Mucosa of descending colon (tissue), 3 donors: ENCODE measurements at regions not wholly inside any gene's neighbourhood (a gene's known extent, or its start where the extent isn't known, plus 50 kb on each side); places are given as distances from the start of the nearest gene placed in this dataset.

ENCODE experiments used
- ATAC-seq: fragments of 200-7000 bp; cut with Tn5 transposase; one replicate; pipeline ENCODE4 v1.9.1; 2020; ENCODE audit warnings: mild to moderate bottlenecking, moderate library complexity
- DNase-seq, 3 donors: peaks; one replicate each; pipeline ENCODE4 v3.0.0-alpha.2; 2020
- H3K36me3 ChIP-seq: fragments of 200-600 bp; one replicate; pipeline ENCODE4 v1.8.0; 2021; ENCODE audit warnings: low read depth, mild to moderate bottlenecking
- H3K4me1 ChIP-seq: fragments of 200-600 bp; one replicate; pipeline ENCODE4 v1.8.0; 2021; ENCODE audit warnings: low read depth, mild to moderate bottlenecking
- H3K4me3 ChIP-seq: fragments of 200-600 bp; one replicate; pipeline ENCODE4 v1.8.0; 2021; ENCODE audit warnings: mild to moderate bottlenecking
- H3K9me3 ChIP-seq: fragments of 200-600 bp; one replicate; pipeline ENCODE4 v1.8.0; 2021; ENCODE audit warnings: mild to moderate bottlenecking
- CTCF ChIP-seq: fragments of 200-600 bp; IDR thresholded peaks from one replicate; pipeline ENCODE4 v1.8.0; 2022; ENCODE audit warnings: antibody characterized with exemption, mild to moderate bottlenecking
- intact Hi-C, 2 donors: fragments of 100-400 bp; cut with DNase I in 1 of 2; cut with micrococcal nuclease in 1 of 2; formaldehyde crosslinking; loops; one replicate each; pipeline versions ENCODE4 v1.11.0 to v1.11.1; 2022; cut with DNase I, micrococcal nuclease
- donor health status: DM: no; HTN: no; CAD: no; lungs with moderate emphysema.
- donor health status: DM: no; HTN: no; CAD: no.
- donor health status: DM: no; HTN: yes; CAD: no.

GRCh38 chr2:14261771-14262170 lies 370.7 kb upstream of the LRATD1 start:
- Histone ChIP-seq H3K4me3 (no peak overlapping the region), H3K36me3 (no peaks in the 10 kb centered on the region), H3K9me3 (no peaks in the 10 kb centered on the region), H3K4me1 (no peaks in the 10 kb centered on the region)
- intact Hi-C loops, result no loop called here
- DNase-seq, result no peak
- no peak for ATAC-seq
- TF ChIP-seq CTCF, result no peak

- intact Hi-C loops, result no loop called here
- no peak for TF ChIP-seq CTCF
- no peaks in the 10 kb centered on the region for H3K4me1 ChIP-seq
- no peak for ATAC-seq
- no peak for DNase-seq
- no peaks in the 10 kb centered on the region for H3K9me3 ChIP-seq
- H3K36me3 ChIP-seq, result no peaks in the 10 kb centered on the region
- no peak overlapping the region for H3K4me3 ChIP-seq
These were observed 369.5 kb upstream of the LRATD1 start for GRCh38 chr2:14263053-14263452.

GRCh38 chr2:14270036-14270582 lies 362.4 kb upstream of the LRATD1 start:
- intact Hi-C loops, result no loop called here
- DNase-seq (no peak), ATAC-seq (no peak)
- Histone ChIP-seq H3K36me3 (no peaks in the 10 kb centered on the region), H3K9me3 (no peaks in the 10 kb centered on the region), H3K4me3 (no peak overlapping the region), H3K4me1 (no peaks in the 10 kb centered on the region)
- no peak for TF ChIP-seq CTCF

GRCh38 chr2:14272396-14273075 lies 360.0 kb upstream of the LRATD1 start:
- TF ChIP-seq CTCF, result no peak
- ATAC-seq (no peak), DNase-seq (no peak)
- no peak overlapping the region for H3K4me3 ChIP-seq
- no peaks in the 10 kb centered on the region for H3K4me1 ChIP-seq
- no peaks in the 10 kb centered on the region for H3K36me3 ChIP-seq
- no peaks in the 10 kb centered on the region for H3K9me3 ChIP-seq
- intact Hi-C loops, result no loop called here

- Histone ChIP-seq H3K4me1 (no peaks in the 10 kb centered on the region), H3K9me3 (no peaks in the 10 kb centered on the region), H3K4me3 (no peak overlapping the region), H3K36me3 (no peaks in the 10 kb centered on the region)
- intact Hi-C loops, result no loop called here
- DNase-seq (no peak), ATAC-seq (no peak)
- TF ChIP-seq CTCF, result no peak
These were observed 358.9 kb upstream of the LRATD1 start for GRCh38 chr2:14273650-14274049.
